Parathyroid adenoma (tissue), 2 donors: ENCODE measurements at regions not wholly inside any gene's neighbourhood (a gene's known extent, or its start where the extent isn't known, plus 50 kb on each side); places are given as distances from the start of the nearest gene placed in this dataset.

ENCODE experiments used
- H2AFZ ChIP-seq: fragments of 300-600 bp; sonication (generic); one replicate; pipeline ENCODE4 v1.7.0; 2017; ENCODE audit warnings: antibody characterized with exemption, mild to moderate bottlenecking
- H3K27ac ChIP-seq: fragments of 300-600 bp; sonication (generic); one replicate; pipeline ENCODE4 v1.7.0; 2017
- H3K27me3 ChIP-seq: fragments of 300-600 bp; sonication (generic); one replicate; pipeline ENCODE4 v1.7.0; 2017; ENCODE audit warnings: low read length; ENCODE audit not compliant: control insufficient read depth, insufficient read depth
- H3K36me3 ChIP-seq: fragments of 300-600 bp; sonication (generic); one replicate; pipeline ENCODE4 v1.7.0; 2017; ENCODE audit warnings: low read length; ENCODE audit not compliant: control insufficient read depth, insufficient read depth
- H3K4me1 ChIP-seq: fragments of 300-600 bp; sonication (generic); one replicate; pipeline ENCODE4 v1.7.0; 2017; ENCODE audit warnings: control low read depth
- H3K4me2 ChIP-seq: fragments of 300-600 bp; sonication (generic); one replicate; pipeline ENCODE4 v1.7.0; 2017; ENCODE audit warnings: low read length
- H3K4me3 ChIP-seq: fragments of 300-600 bp; sonication (generic); one replicate; pipeline ENCODE4 v1.7.0; 2017; ENCODE audit warnings: low read depth, low read length
- H3K79me2 ChIP-seq: fragments of 300-600 bp; sonication (generic); one replicate; pipeline ENCODE4 v1.7.0; 2017; ENCODE audit warnings: control low read depth
- H3K9ac ChIP-seq: fragments of 300-600 bp; sonication (generic); one replicate; pipeline ENCODE4 v1.7.0; 2017; ENCODE audit warnings: mild to moderate bottlenecking
- H3K9me3 ChIP-seq: fragments of 300-600 bp; sonication (generic); one replicate; pipeline ENCODE4 v1.7.0; 2017; ENCODE audit warnings: low read length; ENCODE audit not compliant: control insufficient read depth
- CTCF ChIP-seq: fragments of 300-600 bp; sonication (generic); IDR thresholded peaks from one replicate; pipeline ENCODE4 v1.7.0; 2017; ENCODE audit warnings: antibody characterized with exemption, mild to moderate bottlenecking
- donor health status: primary hyperparathyroidism.

- Histone ChIP-seq H3K9me3 (no peaks in the 10 kb centered on the region), H3K79me2 (no peaks in the 10 kb centered on the region), H3K4me2 (no peak overlapping the region), H3K36me3 (no peaks in the 10 kb centered on the region), H2AFZ (no peak overlapping the region), H3K9ac (no peak overlapping the region), H3K4me3 (no peak overlapping the region), H3K4me1 (no peaks in the 10 kb centered on the region), H3K27me3 (no peaks in the 10 kb centered on the region), H3K27ac (no peak overlapping the region)
- TF ChIP-seq CTCF = no peak
These were observed 179.1 kb downstream of the RSL24D1 start for GRCh38 chr15:55017635-55018034.

- no peaks in the 10 kb centered on the region for H3K9me3 ChIP-seq
- H3K9ac ChIP-seq = no peak overlapping the region
- TF ChIP-seq CTCF = no peak
- no peak overlapping the region for H3K4me3 ChIP-seq
- H3K79me2 ChIP-seq = no peaks in the 10 kb centered on the region
- H3K36me3 ChIP-seq = no peaks in the 10 kb centered on the region
- H3K27ac ChIP-seq = no peak overlapping the region
- no peaks in the 10 kb centered on the region for H3K27me3 ChIP-seq
- no peaks in the 10 kb centered on the region for H3K4me1 ChIP-seq
- H3K4me2 ChIP-seq = no peak overlapping the region
- H2AFZ ChIP-seq = no peak overlapping the region
These were observed 180.5 kb downstream of the RSL24D1 start for GRCh38 chr15:55016225-55016624.

- no peak overlapping the region for H3K4me3 ChIP-seq
- H3K27ac ChIP-seq = no peak overlapping the region
- H3K4me1 ChIP-seq = no peaks in the 10 kb centered on the region
- H3K9me3 ChIP-seq = no peaks in the 10 kb centered on the region
- H3K36me3 ChIP-seq = no peaks in the 10 kb centered on the region
- H2AFZ ChIP-seq = no peak overlapping the region
- H3K27me3 ChIP-seq = no peaks in the 10 kb centered on the region
- no peak overlapping the region for H3K4me2 ChIP-seq
- H3K9ac ChIP-seq = no peak overlapping the region
- TF ChIP-seq CTCF = no peak
- H3K79me2 ChIP-seq = no peaks in the 10 kb centered on the region
These were observed 181.7 kb downstream of the RSL24D1 start for GRCh38 chr15:55015093-55015445.

- Histone ChIP-seq H3K9ac (no peak overlapping the region), H3K27ac (no peak overlapping the region), H3K27me3 (no peaks in the 10 kb centered on the region), H3K4me1 (no peaks in the 10 kb centered on the region), H2AFZ (no peak overlapping the region), H3K4me2 (no peak overlapping the region), H3K4me3 (no peak overlapping the region), H3K9me3 (no peaks in the 10 kb centered on the region), H3K79me2 (no peaks in the 10 kb centered on the region), H3K36me3 (no peaks in the 10 kb centered on the region)
- TF ChIP-seq CTCF = no peak
These were observed 182.2 kb downstream of the RSL24D1 start for GRCh38 chr15:55014391-55015092.

- H3K9me3 ChIP-seq = no peaks in the 10 kb centered on the region
- no peak overlapping the region for H3K4me3 ChIP-seq
- no peaks in the 10 kb centered on the region for H3K36me3 ChIP-seq
- H3K27me3 ChIP-seq = no peaks in the 10 kb centered on the region
- H2AFZ ChIP-seq = no peak overlapping the region
- H3K27ac ChIP-seq = no peak overlapping the region
- no peak for TF ChIP-seq CTCF
- no peak overlapping the region for H3K4me2 ChIP-seq
- no peaks in the 10 kb centered on the region for H3K4me1 ChIP-seq
- no peak overlapping the region for H3K9ac ChIP-seq
- H3K79me2 ChIP-seq = no peaks in the 10 kb centered on the region
These were observed 188.3 kb downstream of the RSL24D1 start for GRCh38 chr15:55008421-55008820.
